ENCODE measurements at regions not wholly inside any gene's neighbourhood (a gene's known extent, or its start where the extent isn't known, plus 50 kb on each side); places are given as distances from the start of the nearest gene placed in this dataset.

GRCh38 chr11:38481391-38481790 is 1883.4 kb upstream of the RAG2 start:
- TF ChIP-seq, protein P1, sequence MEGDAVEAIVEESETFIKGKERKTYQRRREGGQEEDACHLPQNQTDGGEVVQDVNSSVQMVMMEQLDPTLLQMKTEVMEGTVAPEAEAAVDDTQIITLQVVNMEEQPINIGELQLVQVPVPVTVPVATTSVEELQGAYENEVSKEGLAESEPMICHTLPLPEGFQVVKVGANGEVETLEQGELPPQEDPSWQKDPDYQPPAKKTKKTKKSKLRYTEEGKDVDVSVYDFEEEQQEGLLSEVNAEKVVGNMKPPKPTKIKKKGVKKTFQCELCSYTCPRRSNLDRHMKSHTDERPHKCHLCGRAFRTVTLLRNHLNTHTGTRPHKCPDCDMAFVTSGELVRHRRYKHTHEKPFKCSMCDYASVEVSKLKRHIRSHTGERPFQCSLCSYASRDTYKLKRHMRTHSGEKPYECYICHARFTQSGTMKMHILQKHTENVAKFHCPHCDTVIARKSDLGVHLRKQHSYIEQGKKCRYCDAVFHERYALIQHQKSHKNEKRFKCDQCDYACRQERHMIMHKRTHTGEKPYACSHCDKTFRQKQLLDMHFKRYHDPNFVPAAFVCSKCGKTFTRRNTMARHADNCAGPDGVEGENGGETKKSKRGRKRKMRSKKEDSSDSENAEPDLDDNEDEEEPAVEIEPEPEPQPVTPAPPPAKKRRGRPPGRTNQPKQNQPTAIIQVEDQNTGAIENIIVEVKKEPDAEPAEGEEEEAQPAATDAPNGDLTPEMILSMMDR (IDR thresholded peaks at IDR 0.05; ENCODE audit: insufficient read depth, low read depth, low read length) = no peak
- no peak for TF ChIP-seq EZH2 (IDR thresholded peaks at IDR 0.05; ENCODE audit: insufficient read depth, low read length)
